ENCODE measurements at regions not wholly inside any gene's neighbourhood (a gene's known extent, or its start where the extent isn't known, plus 50 kb on each side); places are given as distances from the start of the nearest gene placed in this dataset.

GRCh38 chr1:191260056-191260455 lies 782.4 kb upstream of the BRINP3 start:
- TF ChIP-seq CTCF (conservative IDR thresholded peaks at IDR 0.05; ENCODE audit: low read depth, low read length) = no peak
- no peak for TF ChIP-seq RAD21 (IDR thresholded peaks at IDR 0.05; ENCODE audit: low read length)
- TF ChIP-seq MXI1 (IDR thresholded peaks at IDR 0.05; ENCODE audit: borderline replicate concordance, low read depth, low read length) = no peak
- no peak for TF ChIP-seq POLR2A (IDR thresholded peaks at IDR 0.05; ENCODE audit: low read depth, low read length)
- no peak for TF ChIP-seq MAZ (IDR thresholded peaks at IDR 0.05; ENCODE audit: borderline replicate concordance, low read depth, low read length)
- TF ChIP-seq SMC3 (IDR thresholded peaks at IDR 0.05; ENCODE audit: low read depth, low read length) = no peak

Data from IMR-90 (cell line).